Activated CD4-positive, alpha-beta T cell treated with anti-CD3 and anti-CD28 coated beads, Interleukin-2, amount 10 ng/mL, durations not matched to agents 24 days and 14 days (primary cell): ENCODE measurements at regions not wholly inside any gene's neighbourhood (a gene's known extent, or its start where the extent isn't known, plus 50 kb on each side); places are given as distances from the start of the nearest gene placed in this dataset.
"Not testable (repeated sequence)": the region's sequence is repeated elsewhere in the genome, so short reads cannot be mapped to it uniquely, and the experiment has no call there.

Experiments used
- DNase-seq: peaks from one replicate; pipeline ENCODE4 v3.0.0; 2022
- H3K27ac Mint-ChIP-seq: one replicate; pipeline ENCODE4 v1.8.0; 2022; ENCODE audit warnings: mild to moderate bottlenecking, mixed read lengths
- H3K27me3 Mint-ChIP-seq: one replicate; pipeline ENCODE4 v1.8.0; 2022; ENCODE audit warnings: mixed read lengths
- H3K36me3 Mint-ChIP-seq: one replicate; pipeline ENCODE4 v1.8.0; 2022; ENCODE audit warnings: low read depth, mild to moderate bottlenecking, mixed read lengths
- H3K4me1 Mint-ChIP-seq: one replicate; pipeline ENCODE4 v1.8.0; 2021; ENCODE audit warnings: mixed read lengths
- H3K4me3 Mint-ChIP-seq: one replicate; pipeline ENCODE4 v1.8.0; 2022; ENCODE audit warnings: mild to moderate bottlenecking, moderate library complexity, mixed read lengths
- H3K9me3 Mint-ChIP-seq: one replicate; pipeline ENCODE4 v1.8.0; 2021; ENCODE audit warnings: mixed read lengths
- intact Hi-C: fragments of 100-400 bp; cut with micrococcal nuclease; formaldehyde crosslinking; loops from one replicate; pipeline ENCODE4 v1.15.1; 2023

DNA sequence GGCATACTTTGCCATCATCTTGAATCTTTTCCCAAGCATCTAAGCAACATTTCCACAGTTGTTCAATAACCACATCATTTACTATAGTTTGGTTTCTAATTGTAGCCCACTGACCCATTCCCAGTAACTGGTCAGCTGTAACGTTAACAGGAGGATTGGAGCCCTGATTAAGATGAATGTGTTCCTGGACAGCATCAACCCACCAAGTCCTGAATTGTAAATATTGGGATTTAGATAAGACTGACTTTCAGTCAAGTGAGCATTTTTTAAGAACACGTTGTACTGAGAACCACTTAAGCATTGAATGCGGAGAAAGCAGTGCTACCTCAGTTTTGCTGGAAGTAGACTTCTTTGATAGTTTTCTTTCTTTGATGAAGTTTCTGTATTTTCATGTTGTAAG, 53.3 kb upstream of the ARL4D start:
- DNase-seq, H3K27me3 Mint-ChIP-seq, H3K4me3 Mint-ChIP-seq, intact Hi-C loops, H3K27ac Mint-ChIP-seq: not testable (repeated sequence)
- Mint-ChIP-seq H3K9me3 (peaks cover 23% of the 10 kb centered on the region), H3K36me3 (peaks cover 34% of the 10 kb centered on the region), H3K4me1 (peaks cover 18% of the 10 kb centered on the region)

DNA sequence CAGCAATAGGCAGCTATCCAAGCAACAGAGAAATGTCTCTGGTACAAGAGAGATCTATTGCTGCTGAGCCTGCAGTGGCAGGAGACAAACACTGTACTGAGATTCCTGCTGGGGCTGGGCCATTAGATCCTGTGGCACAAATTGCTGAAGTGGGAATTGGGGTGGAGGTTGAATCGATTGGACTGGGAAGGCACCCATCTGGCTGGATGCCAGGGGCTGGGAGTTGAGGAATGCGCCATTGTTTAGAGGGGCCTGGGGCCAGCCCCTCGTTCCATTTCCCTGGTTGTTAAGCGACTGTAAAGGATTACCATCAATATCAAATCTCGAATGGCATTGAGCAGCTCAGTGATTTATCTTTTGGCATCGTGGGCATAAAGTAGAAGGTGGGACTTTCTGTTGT, 54.1 kb upstream of the ARL4D start:
- intact Hi-C loops = no loop called here
- no peaks in the 10 kb centered on the region for H3K27me3 Mint-ChIP-seq
- H3K27ac Mint-ChIP-seq = no peak overlapping the region
- H3K36me3 Mint-ChIP-seq = peaks cover 29% of the 10 kb centered on the region
- no peak for DNase-seq
- H3K4me3 Mint-ChIP-seq = no peak overlapping the region
- H3K4me1 Mint-ChIP-seq = peaks cover 18% of the 10 kb centered on the region
- peaks cover 20% of the 10 kb centered on the region for H3K9me3 Mint-ChIP-seq

DNA sequence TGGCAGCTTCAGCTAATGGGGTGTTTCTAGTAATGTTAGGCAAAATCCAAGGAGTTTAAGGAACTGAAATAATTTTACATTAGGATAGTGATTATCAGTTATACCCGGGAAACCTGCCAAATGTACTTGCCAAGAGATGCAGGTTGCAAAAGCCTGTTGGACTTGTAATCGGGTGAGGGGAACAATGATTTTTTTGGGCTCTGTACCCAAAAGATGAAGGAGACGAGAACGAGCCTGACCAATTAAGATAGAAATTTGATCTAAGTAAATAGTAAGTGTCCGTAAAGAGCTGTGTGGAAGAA, 56.3 kb upstream of the ARL4D start:
- Mint-ChIP-seq H3K4me1 (peaks cover 21% of the 10 kb centered on the region), H3K27me3 (no peaks in the 10 kb centered on the region), H3K36me3 (peaks cover 11% of the 10 kb centered on the region), H3K4me3 (peak overlapping the region; percentile 36), H3K9me3 (peaks cover 10% of the 10 kb centered on the region), H3K27ac (peak overlapping the region; percentile 92)
- DNase-seq = no peak
- intact Hi-C loops = loop anchor here (1.0 to 2.0 kb wide), 3 partner anchors 10 to 18 kb away; no protein-coding TSS in a partner anchor

DNA sequence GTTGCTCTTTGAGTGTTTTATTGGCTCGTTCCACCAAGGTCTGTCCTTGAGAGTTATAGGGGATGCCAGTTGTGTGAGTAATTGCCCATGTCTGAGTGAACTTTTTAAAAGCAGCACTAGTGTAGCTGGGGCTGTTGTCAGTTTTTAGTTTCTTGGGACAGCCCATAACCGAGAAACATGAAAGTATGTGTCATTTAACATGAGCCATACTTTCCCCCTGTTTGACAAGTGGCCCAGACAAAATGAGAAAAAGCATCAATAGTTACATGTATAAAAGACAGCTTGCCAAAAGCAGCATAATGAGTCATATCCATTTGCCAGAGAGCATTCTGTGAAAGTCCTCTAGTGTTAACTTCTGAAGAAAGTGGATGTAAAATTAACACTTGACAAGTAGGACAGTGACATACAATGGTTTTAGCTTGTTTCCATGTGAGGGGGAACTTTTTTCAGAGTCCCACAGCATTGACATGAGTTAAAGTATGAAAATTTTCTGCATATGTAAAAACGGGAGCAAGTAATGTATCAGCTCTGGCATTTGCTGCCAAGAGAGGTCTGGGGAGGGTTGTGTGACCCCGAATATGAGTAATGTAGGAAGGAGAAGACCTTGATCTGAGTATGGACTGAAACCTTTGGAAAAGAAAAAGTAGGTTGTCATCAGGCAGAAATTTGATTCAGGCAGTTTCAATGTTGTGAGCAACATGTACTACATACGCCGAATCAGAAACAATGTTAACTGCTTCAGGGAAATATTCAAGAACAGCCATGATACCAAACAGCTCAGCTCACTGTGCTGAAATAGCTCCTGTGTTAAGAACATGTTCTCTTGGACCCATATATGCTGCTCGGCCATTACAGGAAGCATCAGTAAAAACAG, 56.8 kb upstream of the ARL4D start:
- Mint-ChIP-seq H3K27me3 (no peaks in the 10 kb centered on the region), H3K9me3 (peaks cover 4% of the 10 kb centered on the region), H3K36me3 (peaks cover 6% of the 10 kb centered on the region), H3K4me3 (peak overlapping the region; percentile 45), H3K27ac (peak overlapping the region; percentile 92), H3K4me1 (peaks cover 21% of the 10 kb centered on the region)
- no peak for DNase-seq
- intact Hi-C loops = loop anchor here (1.0 to 2.0 kb wide), 3 partner anchors 10 to 18 kb away; no protein-coding TSS in a partner anchor

DNA sequence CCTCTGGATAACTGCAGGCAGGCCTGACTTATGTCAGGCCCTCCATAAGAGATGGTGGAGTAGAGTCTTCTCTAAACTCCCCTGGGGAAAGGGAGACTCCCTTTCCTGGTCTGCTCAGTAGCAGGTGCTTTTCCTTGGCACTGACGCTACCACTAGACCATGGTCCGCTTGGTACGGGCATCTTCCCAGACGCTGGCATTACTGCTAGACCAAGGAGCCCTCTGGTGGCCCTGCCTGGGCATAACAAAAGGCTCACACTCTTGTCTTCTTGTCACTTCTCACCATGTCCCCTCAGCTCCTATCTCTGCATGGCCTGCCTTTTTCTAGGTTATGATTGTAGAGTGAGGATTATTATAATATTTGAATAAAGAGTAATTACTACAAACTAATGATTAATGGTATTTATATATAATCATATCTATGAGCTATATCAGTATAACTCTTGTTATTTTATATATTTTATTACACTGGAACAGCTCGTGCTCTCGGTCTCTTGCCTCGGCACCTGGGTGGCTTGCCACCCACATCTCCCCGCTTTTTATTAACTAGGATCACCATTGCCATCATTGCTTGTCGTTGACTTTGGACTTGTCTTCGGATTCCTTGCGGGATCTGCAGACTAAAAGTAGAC, 59.8 kb upstream of the ARL4D start:
- Mint-ChIP-seq H3K4me1 (peaks cover 25% of the 10 kb centered on the region), H3K4me3 (no peak overlapping the region), H3K27me3 (no peaks in the 10 kb centered on the region), H3K36me3 (peaks cover 1% of the 10 kb centered on the region), H3K27ac (no peak overlapping the region), H3K9me3 (no peaks in the 10 kb centered on the region)
- intact Hi-C loops = no loop called here
- peak; percentile 89 for DNase-seq

DNA sequence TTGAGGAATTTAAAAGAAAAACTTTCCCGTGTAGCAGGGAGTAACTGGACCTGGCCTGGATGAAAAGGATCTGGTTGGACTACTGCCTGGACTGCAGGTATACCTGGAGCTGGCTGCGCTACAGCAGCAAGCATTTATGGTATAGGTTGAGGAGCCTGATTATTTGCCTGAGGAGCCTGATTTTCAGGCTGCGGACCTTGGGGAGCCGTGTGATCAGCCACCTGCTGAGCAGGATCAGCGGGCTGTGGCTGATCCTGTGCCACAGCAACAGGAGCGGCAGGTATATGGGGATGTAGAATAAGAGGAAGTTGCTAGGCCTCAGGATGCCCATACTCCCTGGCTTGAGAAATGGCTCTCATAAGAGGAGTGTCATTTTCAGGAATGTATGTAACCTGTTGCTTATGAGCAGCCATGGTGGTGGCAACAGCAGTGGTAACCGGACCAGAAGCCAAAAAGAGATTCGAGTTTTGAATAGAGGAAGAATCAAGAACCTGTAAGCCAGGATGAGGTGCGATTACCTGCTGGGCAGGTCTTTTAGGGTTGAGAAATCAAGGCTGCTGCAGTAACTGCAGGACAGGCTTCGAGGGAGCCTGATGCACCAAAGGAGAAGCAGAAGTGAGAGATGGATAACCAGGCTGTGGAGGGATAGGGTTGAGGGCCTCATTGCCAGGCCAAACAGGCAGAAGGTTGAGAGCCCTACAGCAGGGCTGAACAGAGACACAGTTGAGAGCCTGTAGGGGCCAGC, 60.9 kb upstream of the ARL4D start:
- Mint-ChIP-seq H3K9me3 (no peaks in the 10 kb centered on the region), H3K27ac (no peak overlapping the region), H3K36me3 (peaks cover 1% of the 10 kb centered on the region), H3K4me3 (no peak overlapping the region), H3K4me1 (peaks cover 30% of the 10 kb centered on the region), H3K27me3 (no peaks in the 10 kb centered on the region)
- intact Hi-C loops = no loop called here
- no peak for DNase-seq

DNA sequence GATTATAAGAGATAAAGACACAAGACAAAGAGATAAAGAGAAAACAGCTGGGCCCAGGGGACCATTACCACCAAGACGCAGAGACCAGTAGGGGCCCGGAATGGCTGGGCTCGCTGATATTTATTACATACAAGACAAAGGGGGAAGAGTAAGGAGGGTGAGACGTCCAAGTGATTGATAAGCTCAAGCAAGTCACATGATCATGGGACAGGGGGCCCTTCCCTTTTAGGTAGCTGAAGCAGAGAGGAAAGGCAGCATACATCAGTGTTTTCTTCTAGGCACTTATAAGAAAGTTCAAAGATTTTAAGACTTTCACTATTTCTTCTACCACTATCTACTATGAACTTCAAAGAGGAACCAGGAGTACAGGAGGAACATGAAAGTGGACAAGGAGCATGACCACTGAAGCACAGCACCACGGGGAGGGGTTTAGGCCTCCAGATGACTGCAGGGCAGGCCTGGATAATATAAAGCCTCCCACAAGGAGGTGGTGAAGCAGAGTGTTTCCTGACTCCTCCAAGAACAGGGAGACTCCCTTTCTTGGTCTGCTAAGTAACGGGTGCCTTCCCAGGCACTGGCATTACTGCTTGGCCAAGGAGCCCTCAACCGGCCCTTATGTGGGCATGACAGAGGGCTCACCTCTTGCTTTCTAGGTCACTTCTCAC, 63.9 kb upstream of the ARL4D start:
- H3K36me3 Mint-ChIP-seq = no peaks in the 10 kb centered on the region
- no peak overlapping the region for H3K27ac Mint-ChIP-seq
- H3K4me3 Mint-ChIP-seq = no peak overlapping the region
- intact Hi-C loops = no loop called here
- no peak for DNase-seq
- no peaks in the 10 kb centered on the region for H3K9me3 Mint-ChIP-seq
- peaks cover 12% of the 10 kb centered on the region for H3K4me1 Mint-ChIP-seq
- peaks cover under 1% of the 10 kb centered on the region for H3K27me3 Mint-ChIP-seq

DNA sequence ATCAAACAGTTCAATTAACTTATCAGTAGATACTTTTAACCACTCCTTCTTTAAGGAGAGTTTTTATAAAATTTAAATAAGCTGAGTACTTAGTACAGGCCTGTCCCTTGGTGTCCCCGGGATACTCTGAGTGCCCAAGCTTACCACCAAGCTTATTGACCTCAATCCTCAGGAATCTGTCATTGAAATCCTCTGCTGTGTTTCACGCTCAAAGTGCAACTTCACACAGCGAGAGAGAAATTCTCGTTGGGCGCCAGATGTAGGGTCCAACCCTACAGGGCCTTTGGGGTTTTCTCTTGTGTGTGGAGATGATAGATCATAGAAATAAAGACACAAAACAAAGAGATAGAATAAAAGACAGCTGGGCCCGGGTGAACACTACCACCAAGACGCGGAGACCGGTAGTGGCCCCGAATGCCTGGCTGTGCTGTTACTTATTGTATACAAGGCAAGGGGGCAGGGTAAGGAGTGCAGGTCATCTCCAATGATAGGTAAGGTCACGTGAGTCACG, 65.3 kb upstream of the ARL4D start:
- Mint-ChIP-seq H3K9me3 (no peaks in the 10 kb centered on the region), H3K36me3 (no peaks in the 10 kb centered on the region), H3K27me3 (peaks cover 5% of the 10 kb centered on the region), H3K27ac (no peak overlapping the region), H3K4me3 (peak overlapping the region; percentile 8), H3K4me1 (peaks cover 12% of the 10 kb centered on the region)
- no peak for DNase-seq
- intact Hi-C loops = no loop called here

DNA sequence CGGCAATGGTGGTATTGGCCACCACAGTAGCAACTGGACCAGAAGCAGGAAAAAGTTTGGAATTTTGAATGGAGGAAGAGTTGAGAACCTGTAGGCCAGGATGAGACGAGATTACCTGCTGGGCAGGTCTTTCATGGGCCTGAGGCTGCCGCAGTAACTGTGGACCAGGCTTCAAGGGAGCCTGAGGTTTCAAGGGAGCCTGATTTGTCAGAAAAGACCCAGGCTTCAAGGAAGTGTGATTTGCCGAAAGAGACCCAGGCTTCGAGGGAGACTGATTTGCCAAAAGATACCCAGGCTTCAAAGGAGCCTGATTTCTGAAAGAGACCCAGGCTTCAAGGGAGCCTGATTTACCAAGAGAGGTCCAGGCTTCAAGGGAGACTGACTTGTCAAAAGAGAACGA, 66.6 kb upstream of the ARL4D start:
- no peak for DNase-seq

DNA sequence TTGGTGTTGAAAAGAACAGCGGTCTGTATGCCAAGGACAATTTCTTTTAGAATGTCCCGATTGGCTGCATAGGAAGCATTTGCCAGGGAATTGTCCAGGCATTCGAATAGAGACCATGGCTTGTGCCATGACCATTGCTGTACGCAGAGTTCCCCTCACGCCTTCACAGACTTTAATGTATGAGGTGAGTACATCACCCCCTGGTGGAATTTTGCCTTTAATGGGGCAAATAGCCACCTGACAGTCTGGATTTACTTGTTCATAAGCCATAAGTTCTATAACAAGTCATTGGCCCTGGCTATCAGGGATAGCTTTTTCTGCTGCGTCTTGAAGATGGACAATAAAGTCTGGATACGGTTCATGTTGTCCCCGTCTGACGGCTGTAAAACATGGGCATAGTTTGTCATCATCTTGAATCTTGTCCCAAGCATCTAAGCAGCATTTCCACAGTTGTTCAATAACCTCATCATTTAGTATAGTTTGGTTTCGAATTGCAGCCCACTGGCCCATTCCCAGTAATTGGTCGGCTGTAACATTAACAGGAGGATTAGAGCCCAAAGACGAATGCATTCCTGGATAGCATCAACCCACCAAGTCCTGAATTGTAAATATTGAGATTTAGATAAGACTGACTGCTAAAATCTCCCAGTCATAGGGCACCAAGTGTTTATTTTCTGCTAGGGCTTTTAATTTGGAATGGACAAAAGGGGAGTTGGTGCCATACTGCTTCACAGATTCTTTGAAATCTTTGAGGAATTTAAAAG, 67.7 kb upstream of the ARL4D start:
- DNase-seq = no peak
- Mint-ChIP-seq H3K4me3 (no peak overlapping the region), H3K27me3 (peaks cover 12% of the 10 kb centered on the region), H3K27ac (no peak overlapping the region), H3K36me3 (no peaks in the 10 kb centered on the region), H3K9me3 (no peaks in the 10 kb centered on the region), H3K4me1 (peaks cover 20% of the 10 kb centered on the region)
- intact Hi-C loops = no loop called here

More for the DNA sequence above, 66.6 kb upstream of the ARL4D start:
- Mint-ChIP-seq H3K27ac (no peak overlapping the region), H3K4me1 (peaks cover 14% of the 10 kb centered on the region), H3K9me3 (no peaks in the 10 kb centered on the region), H3K4me3 (no peak overlapping the region), H3K27me3 (peaks cover 10% of the 10 kb centered on the region), H3K36me3 (no peaks in the 10 kb centered on the region)
- intact Hi-C loops = loop anchor here (1.0 kb wide), 1 partner anchor 10 kb away; no protein-coding TSS in a partner anchor

DNA sequence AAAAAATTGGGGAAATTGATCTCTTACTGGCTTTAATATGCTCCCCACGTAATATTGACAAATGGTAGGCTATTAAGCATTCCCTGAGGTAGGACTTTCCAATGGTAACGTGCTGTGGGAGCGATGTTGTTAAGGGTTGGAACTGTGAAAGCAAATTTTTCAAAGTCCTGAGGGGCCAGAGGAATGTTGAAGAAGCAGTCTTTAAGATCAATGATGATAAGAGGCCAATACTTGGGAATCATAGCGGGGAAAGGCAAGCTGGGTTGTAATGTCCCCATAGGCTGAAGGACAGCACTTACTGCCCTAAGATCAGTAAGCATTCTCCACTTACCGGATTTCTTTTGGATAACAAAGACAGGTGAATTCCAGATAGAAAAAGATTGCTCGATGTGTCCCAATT, 69.6 kb upstream of the ARL4D start:
- intact Hi-C loops = no loop called here
- H3K4me3 Mint-ChIP-seq = no peak overlapping the region
- H3K9me3 Mint-ChIP-seq = no peaks in the 10 kb centered on the region
- peaks cover 12% of the 10 kb centered on the region for H3K27me3 Mint-ChIP-seq
- H3K27ac Mint-ChIP-seq = no peak overlapping the region
- peaks cover 20% of the 10 kb centered on the region for H3K4me1 Mint-ChIP-seq
- DNase-seq = no peak
- H3K36me3 Mint-ChIP-seq = no peaks in the 10 kb centered on the region

DNA sequence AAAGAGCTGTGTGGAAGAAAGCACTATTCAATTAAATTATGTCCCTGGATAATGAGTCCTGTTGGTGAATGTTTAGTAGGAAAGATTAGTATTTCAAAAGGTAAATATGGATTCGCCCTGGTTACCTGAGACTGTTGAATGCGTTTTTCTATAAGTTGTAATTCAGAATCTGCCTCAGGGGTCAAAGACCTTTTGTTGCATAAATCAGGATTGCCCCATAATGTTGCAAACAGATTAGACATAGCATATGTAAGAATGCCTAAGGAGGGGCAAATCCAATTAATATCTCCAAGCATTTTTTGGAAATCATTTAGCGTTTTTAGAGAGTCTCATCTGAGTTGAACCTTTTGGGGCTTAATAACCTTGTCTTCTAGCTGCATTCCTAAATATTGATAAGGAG, 70.1 kb upstream of the ARL4D start:
- DNase-seq = no peak
- no peaks in the 10 kb centered on the region for H3K9me3 Mint-ChIP-seq
- H3K27ac Mint-ChIP-seq = no peak overlapping the region
- intact Hi-C loops = no loop called here
- H3K27me3 Mint-ChIP-seq = peaks cover 12% of the 10 kb centered on the region
- H3K36me3 Mint-ChIP-seq = no peaks in the 10 kb centered on the region
- no peak overlapping the region for H3K4me3 Mint-ChIP-seq
- H3K4me1 Mint-ChIP-seq = peaks cover 17% of the 10 kb centered on the region
